Nucleus accumbens (tissue), 56 donors: ENCODE measurements at regions not wholly inside any gene's neighbourhood (a gene's known extent, or its start where the extent isn't known, plus 50 kb on each side); places are given as distances from the start of the nearest gene placed in this dataset.

ENCODE experiments used
- DNase-seq, 56 donors: peaks; one replicate each; lab custom pipeline; 2025; lab: John Stamatoyannopoulos, UW

DNA sequence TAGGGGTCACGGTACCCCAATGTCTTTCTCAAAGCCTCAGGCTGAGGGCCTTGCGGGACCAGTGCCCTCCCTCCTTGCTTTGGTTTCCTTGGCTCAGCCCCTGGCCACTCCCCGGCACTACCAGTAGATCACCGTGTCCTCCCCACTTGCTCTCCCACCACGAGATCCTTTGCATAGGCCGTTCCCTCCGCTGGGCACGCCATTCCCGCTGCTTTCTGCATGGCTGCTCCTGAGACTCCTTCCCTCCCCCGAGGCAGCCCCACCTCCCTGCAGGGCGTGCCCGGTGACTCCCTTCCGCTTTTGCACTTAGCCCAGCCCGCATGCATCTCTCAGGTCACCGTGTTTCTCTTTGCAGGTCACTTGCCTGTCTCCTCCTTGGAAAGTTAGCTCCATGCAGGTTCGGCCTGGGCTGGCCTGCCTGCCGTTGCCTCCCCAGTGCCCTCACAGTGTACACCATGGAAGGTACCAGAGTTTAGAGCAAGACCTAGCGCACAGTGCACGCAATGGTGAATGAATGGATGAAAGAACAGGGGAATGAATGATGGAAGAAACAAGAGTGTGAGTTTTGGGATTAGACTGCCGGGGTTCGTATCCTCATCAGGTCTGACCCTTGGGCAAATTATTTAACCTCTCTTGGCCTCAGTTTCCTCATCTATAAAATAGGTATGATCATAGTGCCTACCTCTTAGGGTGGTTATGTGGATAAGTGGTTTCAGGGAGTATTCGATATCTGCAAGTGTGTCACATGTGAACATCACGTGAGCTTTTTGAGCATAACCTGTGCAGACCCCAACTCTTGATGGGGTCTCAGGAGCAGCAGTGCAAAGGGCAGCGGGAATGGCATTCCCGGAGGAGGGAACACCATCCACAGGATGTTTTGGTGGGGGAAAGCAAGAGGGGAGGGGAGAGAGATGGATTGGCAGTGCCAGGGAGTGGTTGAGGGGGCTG lies 214.3 kb downstream of the C9orf50 start:
- no peak for DNase-seq

DNA sequence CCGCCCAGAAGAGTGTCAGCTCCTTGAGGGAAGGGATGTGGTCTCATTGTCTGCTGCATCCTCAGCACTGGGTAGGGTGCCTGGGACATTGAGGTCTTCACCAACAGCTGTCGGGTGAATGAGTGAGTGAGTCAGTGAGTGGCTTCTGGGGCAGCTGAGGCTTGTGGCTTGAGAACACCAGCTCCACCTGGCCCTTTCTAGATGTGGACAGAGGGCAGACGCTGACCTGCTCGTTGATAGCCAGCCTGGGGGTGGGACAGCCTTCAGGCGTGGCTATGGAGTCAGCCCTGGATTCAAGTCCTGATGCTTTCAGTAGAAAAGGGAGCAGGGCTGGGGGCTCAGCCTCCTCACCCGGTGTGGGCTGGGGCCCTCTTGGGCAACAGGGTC lies 215.1 kb downstream of the C9orf50 start:
- DNase-seq, result no peak

GRCh38 chr9:129405089-129405826 lies 215.6 kb downstream of the C9orf50 start:
- DNase-seq, result no peak

- DNase-seq, result no peak
These were observed 216.3 kb downstream of the C9orf50 start for GRCh38 chr9:129404621-129405020.

DNA sequence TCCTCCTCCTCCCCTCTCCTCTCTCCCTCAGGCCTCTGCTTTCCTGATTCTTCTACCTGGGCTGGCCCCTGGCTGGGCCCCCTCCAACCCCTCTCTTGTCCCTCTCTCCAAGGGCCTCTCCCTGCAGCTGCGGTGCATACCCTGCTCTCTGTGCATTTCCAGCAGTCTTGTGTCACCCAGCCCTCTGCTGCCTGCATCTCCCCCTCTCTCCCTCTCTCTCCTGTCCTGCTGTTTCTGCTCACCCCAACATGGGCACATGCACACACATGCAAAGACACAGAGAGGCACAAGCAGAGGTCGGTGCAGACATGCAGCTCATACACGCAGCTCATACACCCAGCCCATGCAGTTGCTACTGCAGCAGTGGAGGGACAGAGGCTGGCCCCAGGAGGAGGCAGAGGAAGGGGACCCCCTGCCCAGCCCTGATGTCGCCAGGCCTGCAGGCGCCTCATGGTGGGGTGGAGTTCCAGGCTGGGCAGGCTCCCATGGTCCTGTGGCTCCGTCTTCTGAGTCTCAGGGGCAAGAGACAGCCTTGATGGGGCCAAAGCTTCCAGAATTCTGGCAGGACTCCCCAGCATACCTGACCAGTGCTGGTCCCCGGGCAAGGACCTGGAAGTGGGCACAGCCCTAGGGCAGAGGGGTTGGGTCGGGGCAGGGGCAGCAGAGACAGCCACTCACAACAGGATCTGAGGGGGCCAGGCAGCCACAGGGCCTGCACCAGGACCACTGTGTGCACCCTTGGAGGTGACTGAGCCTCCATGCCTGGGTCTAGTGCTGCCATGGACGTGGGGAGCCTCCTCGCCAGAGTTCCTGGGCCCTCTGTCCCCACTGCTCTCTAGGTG lies 216.9 kb downstream of the C9orf50 start:
- DNase-seq, result no peak

DNA sequence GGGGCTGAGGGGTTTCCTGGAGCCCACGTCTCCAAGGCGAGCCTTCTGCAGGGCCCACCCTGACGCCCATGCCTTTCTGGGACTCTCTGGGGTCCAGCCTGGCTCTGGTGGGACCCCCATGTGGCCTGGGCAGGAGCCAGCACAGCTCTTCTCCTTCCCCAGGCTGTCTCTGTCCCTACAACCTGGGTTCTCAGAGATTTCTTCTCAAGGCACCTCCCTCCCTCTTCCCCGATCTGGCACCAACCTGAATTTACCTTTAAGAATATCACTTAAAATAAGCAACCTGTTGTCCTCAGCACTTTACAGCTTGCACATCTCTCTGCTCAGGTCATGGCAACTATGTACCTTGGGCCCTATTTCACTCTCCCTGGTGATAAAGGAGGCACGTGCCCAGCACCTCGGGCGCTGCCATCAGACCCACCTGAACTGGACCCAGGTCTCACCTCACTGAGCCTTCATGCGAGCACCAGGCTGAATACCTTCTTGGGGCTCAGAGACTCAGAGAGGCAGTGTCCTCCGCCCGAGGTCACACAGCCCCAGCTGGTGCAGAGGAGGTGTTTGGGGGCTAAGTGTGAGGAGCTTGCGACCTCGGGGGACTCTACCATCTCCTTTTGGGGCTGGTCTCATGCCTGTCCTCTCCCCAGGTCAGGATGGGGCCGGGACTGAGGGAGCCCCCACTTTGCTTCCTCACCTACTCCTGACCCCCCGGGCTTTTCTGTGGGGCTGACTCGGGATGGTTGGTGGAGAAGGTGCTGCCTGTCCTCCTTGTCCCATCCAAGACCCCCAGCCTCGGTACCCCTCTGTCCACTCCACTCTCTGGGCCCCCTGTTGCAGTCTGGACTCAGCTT lies 217.7 kb downstream of the C9orf50 start:
- DNase-seq, result no peak

DNA sequence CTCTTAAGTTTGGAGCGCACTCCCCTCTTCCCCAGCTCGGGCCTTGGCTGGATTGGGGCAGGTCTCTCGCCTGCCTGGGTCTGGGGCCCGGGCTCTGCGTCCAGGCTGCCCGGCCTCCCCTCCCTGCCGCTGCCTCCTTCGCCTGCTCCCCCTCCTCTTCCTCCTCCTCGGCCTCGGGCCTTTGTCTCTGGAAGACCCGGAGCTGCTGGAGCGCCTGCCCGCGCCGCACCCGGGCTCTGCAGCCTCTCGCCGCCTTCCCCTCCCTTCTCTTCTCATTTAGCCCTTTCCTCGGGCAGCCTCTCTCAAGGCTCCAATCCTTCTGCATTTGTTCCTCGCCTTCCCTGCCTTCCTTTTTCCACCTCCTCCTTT lies 218.5 kb downstream of the C9orf50 start:
- DNase-seq, result peak in 1 of 56 donors; percentile 12

GRCh38 chr9:129401623-129402370 lies 219.1 kb downstream of the C9orf50 start:
- peak in 11 of 56 donors; percentile 20 to 58 (median 36) for DNase-seq

- no peak for DNase-seq
These were observed 219.8 kb downstream of the C9orf50 start for GRCh38 chr9:129400971-129401622.

DNA sequence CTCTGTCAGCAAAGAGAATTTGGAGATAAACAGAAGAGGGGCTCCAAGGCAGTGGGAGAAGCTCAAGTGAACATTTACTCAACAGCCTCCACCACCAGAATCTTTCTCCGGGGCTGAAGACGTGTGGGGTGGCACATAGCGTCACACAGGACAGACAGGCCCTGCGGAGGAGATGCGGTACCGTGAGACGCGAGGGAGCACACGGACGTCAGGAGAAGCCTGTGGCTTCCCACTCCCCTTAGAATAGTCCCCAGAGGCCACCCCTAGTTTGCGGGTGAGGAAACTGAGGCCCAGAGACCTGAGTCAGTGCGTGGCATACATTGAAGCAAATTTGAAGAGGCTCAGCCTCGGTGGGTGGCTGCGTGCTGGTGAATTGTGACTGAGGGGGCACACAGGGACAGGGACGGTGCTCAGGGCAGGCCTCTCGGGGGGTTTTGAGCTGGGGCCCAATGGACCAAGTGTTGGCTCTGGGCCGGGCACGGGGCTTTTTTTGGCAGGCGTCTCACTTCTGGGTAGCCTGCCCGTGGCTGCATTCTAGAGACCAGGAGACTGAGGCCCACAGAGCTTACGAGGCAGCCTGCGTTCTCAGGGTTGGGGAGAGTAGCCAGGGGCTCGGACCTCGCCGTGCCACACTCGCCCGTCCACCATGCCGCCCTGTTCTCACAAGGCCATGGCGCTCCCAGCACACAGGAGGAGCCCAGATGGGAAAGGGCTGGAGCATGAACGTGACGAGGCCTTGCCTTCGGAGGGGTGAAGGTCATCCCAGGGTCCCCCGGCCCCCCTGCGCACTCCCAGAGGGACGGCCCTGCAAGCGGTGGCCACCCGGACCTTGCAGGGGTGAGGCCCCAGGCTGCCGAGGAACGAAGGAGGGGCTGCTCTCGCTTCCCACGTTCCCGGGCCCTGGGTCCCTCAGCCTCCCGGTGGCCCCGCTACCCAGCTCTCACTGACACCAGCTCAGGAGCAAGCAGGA lies 220.6 kb downstream of the C9orf50 start:
- DNase-seq, result no peak

- no peak for DNase-seq
These were observed 221.3 kb downstream of the C9orf50 start for GRCh38 chr9:129399634-129399990.

GRCh38 chr9:129398961-129399633 lies 221.0 kb upstream of the IER5L start:
- no peak for DNase-seq

DNA sequence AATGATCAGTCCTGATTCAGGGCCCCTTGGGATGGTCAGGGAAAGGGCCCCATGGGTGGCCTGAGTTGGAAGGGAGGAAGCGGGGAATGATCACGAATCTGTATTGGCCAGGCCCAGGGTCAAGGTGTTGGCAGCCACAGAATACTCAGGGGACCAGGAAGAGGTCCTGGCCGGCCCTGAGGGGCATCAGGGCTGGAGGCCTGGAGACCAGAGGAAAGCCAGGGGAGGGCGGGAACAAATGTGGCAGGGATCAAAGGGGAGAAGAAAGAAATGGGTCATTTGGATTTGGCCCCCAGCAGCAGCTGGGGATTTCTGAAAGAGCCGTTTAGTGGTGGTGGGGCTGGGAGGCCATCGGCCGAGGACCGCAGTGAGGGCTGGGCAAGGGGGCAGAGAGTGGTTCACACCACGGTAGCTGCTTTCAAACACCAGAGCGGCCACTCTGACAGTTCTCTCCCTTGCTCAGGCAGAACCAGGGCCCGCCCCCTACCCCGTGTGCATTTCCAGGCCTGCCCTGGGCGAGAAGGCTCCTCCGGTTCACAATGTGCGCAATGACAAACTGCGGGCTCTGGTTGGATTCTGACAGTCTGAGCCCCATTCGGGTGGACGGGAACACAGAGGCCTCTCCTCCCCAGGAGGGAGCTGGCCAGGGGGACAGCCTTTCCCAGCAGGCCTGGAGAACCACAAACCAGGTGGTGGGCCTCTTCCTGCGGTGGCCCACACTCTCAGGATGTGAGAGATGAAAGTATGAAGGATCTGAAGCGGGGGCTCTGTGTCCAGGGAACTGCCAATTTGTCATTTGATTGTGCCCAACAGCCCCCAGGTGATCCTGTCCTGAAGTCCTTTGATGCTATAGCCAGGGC lies 220.3 kb upstream of the IER5L start:
- DNase-seq, result no peak

GRCh38 chr9:129397335-129397734 lies 219.3 kb upstream of the IER5L start:
- DNase-seq, result no peak

- no peak for DNase-seq
These were observed 218.3 kb upstream of the IER5L start for GRCh38 chr9:129396365-129396708.
